Eye (tissue), 1 donor: ENCODE measurements at regions not wholly inside any gene's neighbourhood (a gene's known extent, or its start where the extent isn't known, plus 50 kb on each side); places are given as distances from the start of the nearest gene placed in this dataset.
"Not testable (repeated sequence)": the region's sequence is repeated elsewhere in the genome, so short reads cannot be mapped to it uniquely, and the experiment has no call there.

Source experiments
- DNase-seq: peaks from one replicate; pipeline ENCODE4 v3.0.0-alpha.2; 2015

- DNase-seq, result no peak
Measured at GRCh38 chr4:189207872-189208271, 732.8 kb upstream of the FRG1 start.

GRCh38 chr4:189215574-189215973 is 725.1 kb upstream of the FRG1 start:
- no peak for DNase-seq

- no peak for DNase-seq
Measured at GRCh38 chr4:189221691-189222090, 719.0 kb upstream of the FRG1 start.

- DNase-seq, result no peak
Measured at GRCh38 chr4:189228726-189229125, 711.9 kb upstream of the FRG1 start.

GRCh38 chr4:189232274-189232673 is 708.4 kb upstream of the FRG1 start:
- no peak for DNase-seq

- DNase-seq, result not testable (repeated sequence)
Measured at GRCh38 chr4:189233754-189234153, 706.9 kb upstream of the FRG1 start.

- not testable (repeated sequence) for DNase-seq
Measured at GRCh38 chr4:189234948-189235347, 705.7 kb upstream of the FRG1 start.

- no peak for DNase-seq
Measured at GRCh38 chr4:189235599-189235998, 705.1 kb upstream of the FRG1 start.

- not testable (repeated sequence) for DNase-seq
Measured at GRCh38 chr4:189236321-189236720, 704.4 kb upstream of the FRG1 start.

GRCh38 chr4:189237340-189237739 is 703.3 kb upstream of the FRG1 start:
- no peak for DNase-seq

- no peak for DNase-seq
Measured at GRCh38 chr4:189255636-189256035, 685.0 kb upstream of the FRG1 start.

- DNase-seq, result no peak
Measured at GRCh38 chr4:189261475-189261874, 679.2 kb upstream of the FRG1 start.

- DNase-seq, result no peak
Measured at GRCh38 chr4:189265515-189265914, 675.2 kb upstream of the FRG1 start.

GRCh38 chr4:189267312-189267965 is 673.2 kb upstream of the FRG1 start:
- DNase-seq, result no peak

- no peak for DNase-seq
Measured at GRCh38 chr4:189278597-189279165, 662.0 kb upstream of the FRG1 start.

- DNase-seq, result peak; percentile 3
Measured at GRCh38 chr4:189279188-189279587, 661.5 kb upstream of the FRG1 start.

- no peak for DNase-seq
Measured at GRCh38 chr4:189285377-189285776, 655.3 kb upstream of the FRG1 start.

GRCh38 chr4:189291939-189292338 is 648.7 kb upstream of the FRG1 start:
- no peak for DNase-seq

GRCh38 chr4:189293459-189293858 is 647.2 kb upstream of the FRG1 start:
- no peak for DNase-seq

GRCh38 chr4:189294574-189294973 is 646.1 kb upstream of the FRG1 start:
- no peak for DNase-seq

- no peak for DNase-seq
Measured at GRCh38 chr4:189299706-189300105, 641.0 kb upstream of the FRG1 start.

- DNase-seq, result no peak
Measured at GRCh38 chr4:189301692-189302091, 639.0 kb upstream of the FRG1 start.

- peak; percentile 26 for DNase-seq
Measured at GRCh38 chr4:189302719-189303118, 638.0 kb upstream of the FRG1 start.

GRCh38 chr4:189304167-189304566 is 636.5 kb upstream of the FRG1 start:
- DNase-seq, result peak; percentile 5

GRCh38 chr4:189304809-189305208 is 635.9 kb upstream of the FRG1 start:
- DNase-seq, result peak; percentile 38
